ENCODE measurements at regions not wholly inside any gene's neighbourhood (a gene's known extent, or its start where the extent isn't known, plus 50 kb on each side); places are given as distances from the start of the nearest gene placed in this dataset.

GRCh38 chr7:18102576-18102975 is 74.9 kb upstream of the PRPS1L1 start:
- Histone ChIP-seq H3K9me3 (ENCODE audit: insufficient read depth, low read depth, low read length) (no peaks in the 10 kb centered on the region), H3K9me2 (replicated peaks; ENCODE audit: low read depth, low read length) (no peaks in the 10 kb centered on the region), H3K27me3 (ENCODE audit: insufficient read depth, low read length, poor library complexity, severe bottlenecking) (no peaks in the 10 kb centered on the region), H3K4me2 (ENCODE audit: low read depth, low read length, poor library complexity, severe bottlenecking) (no peak overlapping the region), H2AFZ (ENCODE audit: low read length) (no peak overlapping the region), H3K79me2 (ENCODE audit: insufficient read depth, low read length) (no peaks in the 10 kb centered on the region), H3K4me3 (ENCODE audit: low read length, poor library complexity, severe bottlenecking) (no peak overlapping the region), H3K9ac (ENCODE audit: low read depth, low read length, poor library complexity, severe bottlenecking) (no peak overlapping the region), H4K20me1 (ENCODE audit: insufficient read depth, low read length, poor library complexity, severe bottlenecking) (no peaks in the 10 kb centered on the region), H3K4me1 (ENCODE audit: insufficient read depth, low read length, poor library complexity, severe bottlenecking) (no peaks in the 10 kb centered on the region), H3K36me3 (ENCODE audit: insufficient read depth, low read length) (no peaks in the 10 kb centered on the region), H3F3A (ENCODE audit: low read depth) (no peaks in the 10 kb centered on the region)
- no peak for TF ChIP-seq EZH2phosphoT487 (IDR thresholded peaks at IDR 0.05; ENCODE audit: borderline replicate concordance)
- no peak for TF ChIP-seq CTCF (conservative IDR thresholded peaks at IDR 0.05; ENCODE audit: low read length)

- TF ChIP-seq EZH2phosphoT487 (IDR thresholded peaks at IDR 0.05; ENCODE audit: borderline replicate concordance) (no peak), CTCF (conservative IDR thresholded peaks at IDR 0.05; ENCODE audit: low read length) (no peak)
- no peaks in the 10 kb centered on the region for H4K20me1 ChIP-seq (ENCODE audit: insufficient read depth, low read length, poor library complexity, severe bottlenecking)
- no peak overlapping the region for H3K9ac ChIP-seq (ENCODE audit: low read depth, low read length, poor library complexity, severe bottlenecking)
- no peaks in the 10 kb centered on the region for H3K9me3 ChIP-seq (ENCODE audit: insufficient read depth, low read depth, low read length)
- no peak overlapping the region for H3K4me2 ChIP-seq (ENCODE audit: low read depth, low read length, poor library complexity, severe bottlenecking)
- no peak overlapping the region for H3K4me3 ChIP-seq (ENCODE audit: low read length, poor library complexity, severe bottlenecking)
- no peaks in the 10 kb centered on the region for H3K27me3 ChIP-seq (ENCODE audit: insufficient read depth, low read length, poor library complexity, severe bottlenecking)
- H3K9me2 ChIP-seq (replicated peaks; ENCODE audit: low read depth, low read length): no peaks in the 10 kb centered on the region
- H2AFZ ChIP-seq (ENCODE audit: low read length): no peak overlapping the region
- no peaks in the 10 kb centered on the region for H3F3A ChIP-seq (ENCODE audit: low read depth)
- H3K4me1 ChIP-seq (ENCODE audit: insufficient read depth, low read length, poor library complexity, severe bottlenecking): no peaks in the 10 kb centered on the region
- H3K79me2 ChIP-seq (ENCODE audit: insufficient read depth, low read length): no peaks in the 10 kb centered on the region
- no peaks in the 10 kb centered on the region for H3K36me3 ChIP-seq (ENCODE audit: insufficient read depth, low read length)
Observed at GRCh38 chr7:18103436-18104218, 76.0 kb upstream of the PRPS1L1 start.

GRCh38 chr7:18109762-18110161 is 82.1 kb upstream of the PRPS1L1 start:
- no peaks in the 10 kb centered on the region for H3K4me1 ChIP-seq (ENCODE audit: insufficient read depth, low read length, poor library complexity, severe bottlenecking)
- no peaks in the 10 kb centered on the region for H3F3A ChIP-seq (ENCODE audit: low read depth)
- H3K4me3 ChIP-seq (ENCODE audit: low read length, poor library complexity, severe bottlenecking): no peak overlapping the region
- H3K9me3 ChIP-seq (ENCODE audit: insufficient read depth, low read depth, low read length): no peaks in the 10 kb centered on the region
- H3K9me2 ChIP-seq (replicated peaks; ENCODE audit: low read depth, low read length): no peaks in the 10 kb centered on the region
- H3K27me3 ChIP-seq (ENCODE audit: insufficient read depth, low read length, poor library complexity, severe bottlenecking): no peaks in the 10 kb centered on the region
- no peak overlapping the region for H3K4me2 ChIP-seq (ENCODE audit: low read depth, low read length, poor library complexity, severe bottlenecking)
- H3K36me3 ChIP-seq (ENCODE audit: insufficient read depth, low read length): no peaks in the 10 kb centered on the region
- TF ChIP-seq EZH2phosphoT487 (IDR thresholded peaks at IDR 0.05; ENCODE audit: borderline replicate concordance) (no peak), CTCF (conservative IDR thresholded peaks at IDR 0.05; ENCODE audit: low read length) (no peak)
- H3K79me2 ChIP-seq (ENCODE audit: insufficient read depth, low read length): no peaks in the 10 kb centered on the region
- no peak overlapping the region for H3K9ac ChIP-seq (ENCODE audit: low read depth, low read length, poor library complexity, severe bottlenecking)
- H2AFZ ChIP-seq (ENCODE audit: low read length): no peak overlapping the region
- H4K20me1 ChIP-seq (ENCODE audit: insufficient read depth, low read length, poor library complexity, severe bottlenecking): no peaks in the 10 kb centered on the region
